ENCODE measurements at regions not wholly inside any gene's neighbourhood (a gene's known extent, or its start where the extent isn't known, plus 50 kb on each side); places are given as distances from the start of the nearest gene placed in this dataset.
A peak's percentile ranks its signal among the peaks of the same experiment; 100 is the strongest.

DNA sequence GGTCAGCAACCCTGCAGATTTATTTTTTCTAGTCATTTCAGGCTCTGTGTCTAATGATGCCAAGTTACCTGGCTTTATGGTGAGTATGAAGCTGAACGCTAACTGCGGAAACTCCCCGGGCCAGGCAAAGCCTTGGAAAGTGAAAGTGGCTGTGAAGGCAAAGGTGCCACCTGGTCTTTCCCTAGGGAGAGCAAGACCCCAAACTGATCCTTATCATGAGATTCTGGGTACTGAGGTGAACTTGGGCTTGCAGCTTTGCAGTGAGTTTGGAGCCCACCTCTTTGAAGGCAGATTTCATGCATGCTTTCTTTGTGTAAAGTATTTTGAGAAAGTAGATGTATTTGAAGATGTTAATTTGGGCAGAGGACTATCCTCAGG is 63.3 kb downstream of the CARTPT start:
- Histone ChIP-seq H3K4me2 (ENCODE audit: low read length) (no peak overlapping the region), H3K4me3 (ENCODE audit: low read depth, low read length, poor library complexity, severe bottlenecking) (no peak overlapping the region), H3K79me2 (ENCODE audit: insufficient read depth, low read length) (no peaks in the 10 kb centered on the region), H3K9me3 (ENCODE audit: low read length) (no peaks in the 10 kb centered on the region), H4K20me1 (ENCODE audit: insufficient read depth, low read length) (no peaks in the 10 kb centered on the region), H3K27me3 (ENCODE audit: insufficient read depth, low read length) (no peaks in the 10 kb centered on the region), H3K9me2 (ENCODE audit: low read depth, low read length) (no peaks in the 10 kb centered on the region), H3K4me1 (ENCODE audit: insufficient read depth, low read length, severe bottlenecking) (peaks cover 10% of the 10 kb centered on the region), H3F3A (ENCODE audit: insufficient read depth, low read length) (no peaks in the 10 kb centered on the region), H3K9ac (ENCODE audit: low read length) (no peak overlapping the region), H2AFZ (ENCODE audit: low read length) (no peak overlapping the region), H3K36me3 (ENCODE audit: insufficient read depth, low read length) (no peaks in the 10 kb centered on the region), H3K27ac (ENCODE audit: low read depth, low read length, poor library complexity, severe bottlenecking) (no peak overlapping the region)
- TF ChIP-seq EZH2 (IDR thresholded peaks at IDR 0.05; ENCODE audit: borderline replicate concordance, low read length) (no peak), CTCF (IDR thresholded peaks at IDR 0.05; ENCODE audit: low read length) (no peak)

- Histone ChIP-seq H3K27ac (ENCODE audit: low read depth, low read length, poor library complexity, severe bottlenecking) (no peak overlapping the region), H3K4me2 (ENCODE audit: low read length) (peak overlapping the region; percentile 35; the same call in 1 of the 2 replicates), H4K20me1 (ENCODE audit: insufficient read depth, low read length) (no peaks in the 10 kb centered on the region), H3K36me3 (ENCODE audit: insufficient read depth, low read length) (no peaks in the 10 kb centered on the region), H3K79me2 (ENCODE audit: insufficient read depth, low read length) (no peaks in the 10 kb centered on the region), H2AFZ (ENCODE audit: low read length) (no peak overlapping the region), H3K9me3 (ENCODE audit: low read length) (no peaks in the 10 kb centered on the region), H3K4me1 (ENCODE audit: insufficient read depth, low read length, severe bottlenecking) (peaks cover 10% of the 10 kb centered on the region), H3K9ac (ENCODE audit: low read length) (no peak overlapping the region), H3K9me2 (ENCODE audit: low read depth, low read length) (no peaks in the 10 kb centered on the region), H3F3A (ENCODE audit: insufficient read depth, low read length) (no peaks in the 10 kb centered on the region), H3K27me3 (ENCODE audit: insufficient read depth, low read length) (no peaks in the 10 kb centered on the region), H3K4me3 (ENCODE audit: low read depth, low read length, poor library complexity, severe bottlenecking) (no peak overlapping the region)
- no peak for TF ChIP-seq EZH2 (IDR thresholded peaks at IDR 0.05; ENCODE audit: borderline replicate concordance, low read length)
- peak; percentile 82 for TF ChIP-seq CTCF (IDR thresholded peaks at IDR 0.05; ENCODE audit: low read length)
Measured at GRCh38 chr5:71782771-71783770, 64.0 kb downstream of the CARTPT start.

DNA sequence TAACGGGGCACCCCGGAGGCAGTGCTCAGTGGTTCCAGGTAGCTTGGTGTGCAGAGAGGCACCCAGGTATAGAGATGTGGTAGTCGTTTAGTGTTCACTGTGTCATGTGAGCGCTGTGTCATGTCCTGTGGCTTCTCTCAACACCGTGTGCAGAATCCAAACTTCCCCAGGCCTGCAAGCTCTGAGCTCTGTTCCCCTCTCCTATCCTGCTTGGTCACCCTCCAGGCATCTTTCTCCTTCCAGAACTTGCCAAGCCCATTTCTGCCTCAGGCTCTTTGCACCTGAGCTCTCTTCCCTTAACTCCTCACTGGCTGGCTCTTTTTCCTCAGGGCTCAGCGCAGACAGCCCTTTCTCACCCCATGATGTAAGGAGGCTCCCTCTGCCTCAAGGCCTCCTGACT is 64.8 kb downstream of the CARTPT start:
- Histone ChIP-seq H3F3A (ENCODE audit: insufficient read depth, low read length) (no peaks in the 10 kb centered on the region), H3K9me2 (ENCODE audit: low read depth, low read length) (no peaks in the 10 kb centered on the region), H3K79me2 (ENCODE audit: insufficient read depth, low read length) (no peaks in the 10 kb centered on the region), H4K20me1 (ENCODE audit: insufficient read depth, low read length) (no peaks in the 10 kb centered on the region), H3K4me2 (ENCODE audit: low read length) (no peak overlapping the region), H2AFZ (ENCODE audit: low read length) (no peak overlapping the region), H3K27ac (ENCODE audit: low read depth, low read length, poor library complexity, severe bottlenecking) (no peak overlapping the region), H3K9ac (ENCODE audit: low read length) (no peak overlapping the region), H3K4me1 (ENCODE audit: insufficient read depth, low read length, severe bottlenecking) (peaks cover 10% of the 10 kb centered on the region), H3K4me3 (ENCODE audit: low read depth, low read length, poor library complexity, severe bottlenecking) (no peak overlapping the region), H3K27me3 (ENCODE audit: insufficient read depth, low read length) (no peaks in the 10 kb centered on the region), H3K9me3 (ENCODE audit: low read length) (no peaks in the 10 kb centered on the region), H3K36me3 (ENCODE audit: insufficient read depth, low read length) (no peaks in the 10 kb centered on the region)
- TF ChIP-seq EZH2 (IDR thresholded peaks at IDR 0.05; ENCODE audit: borderline replicate concordance, low read length) (no peak), CTCF (IDR thresholded peaks at IDR 0.05; ENCODE audit: low read length) (no peak)

All from OCI-LY1 (cell line).